D341Med (cell line): ENCODE measurements at regions not wholly inside any gene's neighbourhood (a gene's known extent, or its start where the extent isn't known, plus 50 kb on each side); places are given as distances from the start of the nearest gene placed in this dataset.

Experiments
- DNase-seq: peaks from one replicate; pipeline ENCODE4 v3.0.0; 2012; ENCODE audit warnings: low spot score

- DNase-seq = no peak
These were observed 438.0 kb downstream of the DTHD1 start for GRCh38 chr4:36719425-36719824.

DNA sequence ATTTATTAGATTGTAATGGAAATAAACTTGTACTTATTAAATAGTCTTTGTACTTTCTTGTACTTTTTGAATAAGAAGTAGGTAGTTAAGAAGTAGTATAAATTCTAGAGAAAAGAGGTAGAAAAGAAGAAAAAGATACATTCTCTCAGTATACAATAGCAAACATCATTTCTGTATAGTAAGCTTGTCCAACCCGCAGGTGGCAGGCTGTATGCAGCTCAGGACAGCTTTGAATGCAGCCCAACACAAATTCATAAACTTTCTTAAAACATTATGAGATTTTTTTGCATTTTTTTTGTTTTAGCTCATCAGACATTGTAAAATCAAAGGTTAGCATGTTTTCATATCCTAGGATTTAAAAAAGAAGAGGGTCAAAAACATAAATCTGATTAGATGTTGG, 441.6 kb downstream of the DTHD1 start:
- DNase-seq = no peak

DNA sequence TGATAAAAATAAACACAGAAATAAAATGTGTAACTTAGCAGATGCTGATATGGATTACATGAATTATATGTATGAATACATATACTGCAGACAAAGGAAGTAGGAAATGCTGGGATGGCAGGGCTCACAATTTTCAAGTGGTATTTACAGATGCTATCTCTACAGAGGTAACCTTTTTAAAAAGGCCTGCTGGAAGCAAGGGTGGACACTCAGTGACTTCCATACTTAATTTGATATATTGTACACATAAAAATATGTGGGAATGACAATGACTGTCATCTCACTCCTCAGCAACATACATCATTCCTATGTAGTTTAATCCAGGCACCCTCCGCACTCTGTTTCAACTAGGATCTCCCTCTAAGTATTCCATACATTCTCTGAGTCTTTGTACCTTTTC, 452.9 kb downstream of the DTHD1 start:
- no peak for DNase-seq

DNA sequence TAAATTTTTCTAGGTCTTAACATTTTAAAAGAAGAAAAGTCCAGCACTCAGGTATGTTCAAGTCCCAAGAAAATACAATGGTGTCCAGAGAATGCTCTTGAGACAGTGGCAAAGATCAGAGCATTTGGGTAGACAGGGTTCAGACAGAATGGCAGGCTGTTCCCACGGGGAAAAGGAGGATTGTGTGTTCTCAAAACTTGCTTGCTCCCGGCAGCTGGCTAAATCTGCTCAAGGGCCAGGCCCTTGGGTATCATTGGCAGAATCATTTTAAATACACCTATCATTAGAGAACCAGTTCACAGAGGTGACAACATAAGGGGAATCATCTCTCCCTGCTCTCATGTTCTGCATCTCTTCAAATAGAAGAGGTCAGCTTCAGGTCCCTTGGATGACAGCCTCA, 456.3 kb downstream of the DTHD1 start:
- DNase-seq = peak; percentile 52

DNA sequence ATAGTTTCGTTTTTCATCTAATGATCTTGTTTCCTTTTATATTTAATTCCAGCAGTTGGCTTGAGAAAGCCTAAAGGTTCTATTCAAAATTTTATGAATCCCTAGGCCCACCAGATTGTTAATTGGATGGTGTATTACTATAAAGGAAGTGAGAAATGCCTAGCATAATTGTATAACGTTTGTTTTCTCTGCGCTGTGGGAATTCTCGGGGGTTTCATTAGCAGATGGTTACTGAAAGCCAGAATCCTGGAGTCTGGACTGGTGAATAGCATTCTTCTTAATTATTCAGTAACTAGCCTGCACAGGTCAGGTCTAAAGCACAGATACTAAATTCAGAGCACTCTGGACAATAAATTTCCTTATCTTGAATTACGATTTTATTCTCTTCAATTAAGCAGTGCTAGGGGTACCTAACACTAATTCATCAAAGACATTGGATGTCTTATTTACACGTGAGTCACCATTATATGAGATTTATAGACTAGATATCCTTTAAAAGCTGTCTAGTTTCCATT, 459.4 kb downstream of the DTHD1 start:
- DNase-seq = peak; percentile 15

GRCh38 chr4:36747277-36748129, 466.1 kb downstream of the DTHD1 start:
- DNase-seq = no peak

GRCh38 chr4:36753048-36753447, 471.6 kb downstream of the DTHD1 start:
- no peak for DNase-seq

DNA sequence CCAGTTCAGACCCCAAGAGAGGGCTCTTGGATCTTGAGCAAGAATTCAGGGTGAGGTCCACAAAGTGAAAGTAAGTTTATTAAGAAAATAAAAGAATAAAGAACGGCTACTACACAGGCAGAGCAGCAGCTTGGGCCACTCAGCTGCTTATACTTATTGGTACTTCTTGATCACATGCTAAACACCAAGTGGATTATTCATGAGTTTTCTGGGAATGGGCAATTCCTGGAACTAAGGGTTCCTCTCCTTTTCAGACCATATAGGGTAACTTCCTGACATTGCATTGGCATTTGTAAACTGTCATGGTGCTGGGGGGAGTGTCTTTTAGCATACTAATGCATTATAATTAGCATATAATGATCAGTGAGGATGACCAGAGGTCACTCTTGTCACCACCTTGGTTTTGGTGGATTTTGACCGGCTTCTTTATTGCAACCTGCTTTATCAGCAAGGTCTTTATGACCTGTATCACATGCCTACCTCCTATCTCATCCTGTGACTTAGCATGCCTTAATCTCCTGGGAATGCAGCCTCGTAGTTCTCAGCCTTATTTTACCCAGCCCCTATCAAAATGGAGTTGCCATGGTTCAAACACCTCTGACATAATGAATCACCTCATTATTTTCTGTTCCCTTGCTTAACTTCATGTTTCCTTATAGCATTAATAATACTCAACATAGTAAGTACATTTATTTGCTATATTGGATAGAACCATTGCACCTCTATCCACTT, 476.3 kb downstream of the DTHD1 start:
- no peak for DNase-seq

DNA sequence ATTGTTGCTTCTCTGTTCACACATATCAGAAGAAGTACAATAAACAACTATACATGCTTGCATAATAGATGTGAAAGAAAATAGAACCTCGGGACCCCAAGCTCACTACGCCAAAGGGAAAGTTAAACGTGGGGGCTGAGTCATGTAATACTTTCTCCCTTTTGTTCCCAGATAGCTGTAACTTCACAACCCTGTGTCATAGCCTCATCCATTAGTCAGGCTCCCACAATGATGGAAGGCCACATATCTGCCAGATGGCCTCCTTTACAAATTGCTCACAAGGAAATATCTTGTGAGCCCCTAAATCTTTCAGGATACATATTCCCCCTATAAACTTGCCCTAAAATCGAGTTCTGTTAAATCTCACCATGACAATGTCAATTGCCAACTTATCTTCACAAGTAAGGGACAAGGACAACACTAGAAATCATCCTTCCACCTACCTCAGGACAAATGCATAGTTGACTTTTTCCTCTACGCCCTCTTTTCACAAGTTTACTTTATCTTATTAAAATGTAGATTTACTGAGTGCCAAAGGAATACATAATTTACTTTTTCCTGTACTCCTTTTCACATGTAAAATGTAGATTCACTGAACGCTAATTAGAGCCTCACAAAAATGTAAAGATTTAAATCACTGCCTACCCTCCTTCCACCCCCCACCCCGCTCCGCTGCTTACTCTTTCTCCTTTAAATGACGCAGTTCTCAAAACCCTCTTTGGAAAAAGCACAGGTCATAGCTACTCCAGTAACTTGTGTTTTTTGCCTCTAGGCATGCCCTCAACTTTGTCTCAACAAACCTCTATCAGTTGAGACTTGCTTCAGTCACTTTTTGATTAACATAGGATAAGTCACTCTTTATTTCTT, 477.1 kb downstream of the DTHD1 start:
- DNase-seq = no peak

GRCh38 chr4:36761607-36762006, 480.2 kb downstream of the DTHD1 start:
- DNase-seq = no peak

DNA sequence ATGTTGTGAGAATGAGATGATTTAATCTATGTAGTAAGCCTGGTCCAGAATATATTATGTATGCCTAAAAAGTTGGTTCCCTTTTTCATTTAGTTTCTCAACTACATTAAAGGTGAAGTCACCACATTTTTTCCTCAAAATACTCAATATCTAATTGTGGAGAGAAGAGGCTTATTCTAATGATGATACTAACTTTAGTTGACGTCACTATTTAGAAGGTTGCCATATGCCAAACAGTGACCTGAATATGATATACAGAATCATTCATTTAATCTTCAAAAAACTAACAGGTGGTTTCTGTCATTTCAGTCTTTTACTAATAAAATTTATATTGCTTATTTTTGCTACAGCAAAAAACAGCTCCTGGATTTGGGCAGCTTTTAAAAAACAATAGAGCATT, 480.7 kb upstream of the NWD2 start:
- DNase-seq = no peak

- DNase-seq = no peak
These were observed 476.9 kb upstream of the NWD2 start for GRCh38 chr4:36767596-36767995.

DNA sequence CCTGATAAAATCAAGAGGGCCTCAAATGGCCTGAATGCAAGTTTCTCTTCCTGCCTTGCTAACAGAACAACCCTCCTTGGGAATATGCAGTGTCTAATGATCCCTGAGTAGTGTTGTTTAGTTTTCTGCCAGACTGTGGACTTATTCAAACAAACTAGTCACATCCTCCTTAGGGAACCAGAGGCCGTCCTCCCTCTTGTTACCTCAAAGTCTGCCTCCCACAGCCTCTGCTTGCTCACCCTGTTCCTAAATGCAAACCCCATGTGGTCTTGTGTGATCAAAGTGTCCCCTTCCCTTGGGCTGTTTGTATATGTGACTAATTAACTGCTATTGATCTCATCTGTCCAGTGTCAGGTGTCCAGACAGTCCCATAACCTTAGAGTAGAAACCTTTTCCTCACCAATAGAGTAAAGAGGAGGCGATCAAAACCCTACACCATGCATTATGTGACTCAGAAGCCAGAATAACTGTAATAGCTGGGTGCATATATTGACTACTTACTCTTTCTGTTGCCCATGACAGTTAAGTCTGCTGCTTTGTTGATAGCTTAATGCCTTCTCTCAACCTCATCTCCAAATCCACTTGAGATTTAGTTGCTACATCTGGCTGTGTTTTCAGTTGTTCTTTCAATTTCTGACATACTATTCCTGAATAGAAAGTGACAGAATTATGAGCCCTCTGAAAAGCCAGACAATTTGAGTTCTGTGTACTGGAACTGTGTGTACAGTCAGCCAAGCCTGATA, 473.0 kb upstream of the NWD2 start:
- DNase-seq = no peak

DNA sequence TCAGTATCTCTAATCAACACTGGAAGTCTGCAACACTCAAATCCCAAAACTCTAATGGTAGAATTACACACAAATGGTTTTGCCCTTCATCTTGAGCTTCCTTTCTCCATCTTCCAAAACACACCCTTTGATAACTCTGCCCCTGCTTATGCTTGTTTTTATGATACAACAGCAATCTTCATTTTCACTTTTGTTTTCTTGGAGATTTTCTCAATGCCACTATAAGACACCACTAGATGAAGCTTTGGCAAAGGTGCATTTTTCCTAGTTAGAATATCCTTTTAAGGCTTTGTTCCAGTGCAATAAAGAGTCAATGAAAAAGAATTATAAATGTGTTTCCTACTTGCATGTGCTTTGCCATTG, 472.4 kb upstream of the NWD2 start:
- no peak for DNase-seq

DNA sequence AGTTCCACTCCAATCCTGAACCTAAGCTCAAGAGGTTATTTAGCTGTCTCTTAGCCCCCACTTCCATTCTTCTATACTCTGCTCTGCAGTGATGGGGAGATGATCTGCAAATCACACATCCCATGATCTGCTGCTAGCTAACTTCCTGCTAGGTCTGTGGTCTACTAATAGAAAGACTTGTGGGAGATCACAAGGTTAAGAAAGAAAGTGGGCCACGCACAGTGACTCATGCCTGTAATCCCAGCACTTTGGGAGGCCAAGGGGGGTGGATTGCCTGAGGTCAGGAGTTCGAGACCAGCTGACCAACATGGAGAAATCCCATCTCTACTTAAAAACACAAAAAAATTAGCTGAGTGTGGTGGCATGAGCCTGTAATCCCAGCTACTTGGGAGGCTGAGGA, 471.1 kb upstream of the NWD2 start:
- no peak for DNase-seq

GRCh38 chr4:36775544-36775943, 469.0 kb upstream of the NWD2 start:
- DNase-seq = no peak

GRCh38 chr4:36779601-36780000, 464.9 kb upstream of the NWD2 start:
- DNase-seq = no peak

DNA sequence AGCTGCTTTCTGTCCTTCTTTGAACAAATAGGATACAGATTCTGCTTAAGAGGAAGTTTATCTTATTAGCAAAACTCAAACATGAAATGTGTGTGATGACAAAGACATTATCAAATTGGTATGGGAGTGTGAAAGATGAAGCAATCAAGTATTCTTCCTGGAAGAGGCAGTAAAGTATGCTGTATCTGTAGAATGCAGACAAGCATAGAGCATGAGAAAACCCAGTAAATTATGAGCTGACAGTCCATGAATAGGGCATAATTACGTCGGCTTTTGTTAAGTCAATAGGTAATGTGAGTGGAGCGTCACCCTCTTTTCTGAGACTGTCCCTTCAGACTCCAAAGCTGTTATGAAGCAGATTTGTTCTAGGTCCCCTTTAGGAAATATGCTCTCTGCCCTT, 458.6 kb upstream of the NWD2 start:
- no peak for DNase-seq

DNA sequence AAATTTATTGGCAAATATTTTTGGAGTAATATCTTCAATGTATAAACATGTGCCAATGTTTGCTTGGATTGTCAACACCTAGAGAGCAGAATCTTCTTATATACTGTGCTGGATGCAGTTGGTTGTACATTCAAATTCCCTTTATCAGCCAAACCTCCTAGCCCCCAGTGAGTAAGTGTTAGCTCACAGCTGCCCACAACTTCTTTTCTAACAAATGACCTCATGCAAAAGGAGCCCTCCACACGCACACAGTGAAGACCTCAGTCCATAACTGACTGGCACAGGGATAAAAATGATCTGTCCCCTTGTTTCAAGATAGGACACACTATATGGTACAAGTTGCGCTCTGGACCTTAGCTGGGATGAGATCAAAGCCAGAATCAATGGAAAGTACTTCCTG, 458.0 kb upstream of the NWD2 start:
- no peak for DNase-seq

DNA sequence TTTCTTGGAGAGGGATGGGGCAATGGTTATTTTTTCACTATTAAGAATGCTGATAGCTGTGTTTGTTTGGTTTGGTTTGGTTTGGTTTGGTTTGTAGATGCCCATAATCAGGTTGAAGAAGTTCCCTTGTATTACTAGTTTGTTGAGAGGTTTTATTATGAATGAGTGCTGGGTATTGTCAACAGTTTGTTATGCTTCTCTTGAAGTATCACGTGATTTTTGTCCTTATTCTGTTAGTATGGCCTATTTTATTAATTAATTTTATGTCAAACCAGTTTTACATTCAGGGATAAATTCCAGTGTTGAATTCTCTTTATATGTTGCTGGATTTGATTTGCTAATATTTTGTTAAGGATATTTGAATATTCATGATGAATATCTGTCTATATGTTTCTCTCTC, 449.8 kb upstream of the NWD2 start:
- no peak for DNase-seq

- DNase-seq = no peak
These were observed 432.4 kb upstream of the NWD2 start for GRCh38 chr4:36812149-36812548.

GRCh38 chr4:36815536-36815935, 429.0 kb upstream of the NWD2 start:
- DNase-seq = no peak
